HG03354 (cell line): ENCODE measurements at regions not wholly inside any gene's neighbourhood (a gene's known extent, or its start where the extent isn't known, plus 50 kb on each side); places are given as distances from the start of the nearest gene placed in this dataset.

Source experiments
- ATAC-seq: cut with Tn5 transposase; IDR thresholded peaks from one replicate; pipeline ENCODE4 v1.9.1; 2021; ENCODE audit warnings: mild to moderate bottlenecking; ENCODE audit not compliant: unreplicated experiment, poor library complexity, severe bottlenecking

DNA sequence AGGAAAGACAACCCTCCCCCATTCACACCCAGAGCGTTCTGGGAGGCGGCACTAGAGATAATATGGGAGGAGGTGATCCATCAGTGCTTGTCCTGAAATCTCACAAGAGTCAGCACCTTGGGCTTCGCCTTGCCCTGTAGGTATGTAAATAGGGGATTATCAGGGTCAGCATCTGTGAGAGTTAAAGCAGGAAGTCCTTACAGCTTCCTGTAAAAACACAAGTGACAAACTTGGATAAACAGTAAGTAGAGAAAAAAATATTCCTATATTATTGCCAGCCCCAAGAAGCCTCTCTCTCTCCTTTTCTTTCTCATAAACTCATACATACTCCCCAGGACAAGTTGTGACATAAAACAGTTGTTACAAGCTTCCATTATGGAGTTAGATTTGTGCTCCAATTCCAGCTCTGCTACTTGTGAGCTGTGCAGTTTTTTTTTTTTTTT lies 187.7 kb downstream of the MAF start:
- no peak for ATAC-seq

- no peak for ATAC-seq
Measured at GRCh38 chr16:79411805-79412204, 188.7 kb downstream of the MAF start.

DNA sequence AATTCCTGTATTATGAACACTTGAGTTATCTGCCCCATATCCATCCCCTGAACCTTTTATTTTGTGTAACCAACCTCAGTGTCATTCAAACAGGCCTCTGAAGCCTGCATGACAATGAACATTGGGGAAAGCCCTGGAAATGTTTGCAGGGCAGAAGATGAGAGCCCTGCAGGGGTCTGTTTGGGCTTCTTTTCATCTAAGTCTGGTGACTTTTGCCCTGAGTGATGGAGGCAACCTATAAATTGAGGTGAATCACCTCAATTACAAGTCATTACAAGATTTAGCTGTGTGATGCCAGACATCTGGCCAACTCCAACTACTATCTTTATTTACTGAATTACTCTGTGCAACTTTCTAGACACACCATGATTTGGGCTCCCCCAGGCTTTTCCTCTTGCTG lies 189.2 kb downstream of the MAF start:
- no peak for ATAC-seq

DNA sequence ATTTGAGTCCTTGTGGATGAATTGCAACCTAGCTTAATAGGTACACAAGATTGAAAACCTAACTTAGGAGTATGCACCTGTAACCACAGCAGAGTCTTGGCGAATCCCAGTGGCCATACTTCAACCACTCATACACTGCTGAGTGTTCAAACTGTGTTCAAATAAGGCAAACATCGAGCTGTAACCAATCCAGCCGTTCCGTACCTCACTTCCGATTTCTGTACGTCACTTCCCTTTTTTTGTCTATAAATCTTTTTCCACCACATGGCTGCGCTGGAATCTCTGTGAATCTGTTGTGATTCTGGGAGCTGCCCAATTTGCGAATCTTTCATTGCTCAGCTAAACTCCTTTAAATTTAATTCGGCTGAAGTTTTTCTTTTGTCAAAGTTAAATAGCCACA lies 190.6 kb downstream of the MAF start:
- no peak for ATAC-seq

- no peak for ATAC-seq
Measured at GRCh38 chr16:79408355-79408754, 192.2 kb downstream of the MAF start.

- no peak for ATAC-seq
Measured at GRCh38 chr16:79407461-79408135, 192.9 kb downstream of the MAF start.

- ATAC-seq: no peak
Measured at GRCh38 chr16:79407005-79407404, 193.5 kb downstream of the MAF start.

DNA sequence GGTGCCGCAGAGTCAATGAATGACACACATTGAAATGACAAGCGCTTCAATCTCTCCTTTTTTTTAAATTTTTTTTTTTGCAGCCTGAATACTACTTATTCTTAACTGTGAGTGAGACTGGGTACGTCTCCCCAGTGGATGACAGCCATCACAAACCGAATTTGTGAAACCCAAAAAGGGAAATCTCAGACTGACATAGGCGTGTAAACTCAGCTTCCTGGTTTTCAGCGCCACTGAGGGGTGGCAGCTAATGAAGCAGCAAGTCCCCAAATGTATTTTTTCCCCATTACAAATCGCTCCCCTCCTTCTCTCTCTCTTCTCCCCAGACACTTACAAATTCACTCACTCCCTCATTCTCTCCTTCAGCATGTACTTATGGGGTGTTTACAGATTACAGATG lies 196.0 kb downstream of the MAF start:
- ATAC-seq: no peak

DNA sequence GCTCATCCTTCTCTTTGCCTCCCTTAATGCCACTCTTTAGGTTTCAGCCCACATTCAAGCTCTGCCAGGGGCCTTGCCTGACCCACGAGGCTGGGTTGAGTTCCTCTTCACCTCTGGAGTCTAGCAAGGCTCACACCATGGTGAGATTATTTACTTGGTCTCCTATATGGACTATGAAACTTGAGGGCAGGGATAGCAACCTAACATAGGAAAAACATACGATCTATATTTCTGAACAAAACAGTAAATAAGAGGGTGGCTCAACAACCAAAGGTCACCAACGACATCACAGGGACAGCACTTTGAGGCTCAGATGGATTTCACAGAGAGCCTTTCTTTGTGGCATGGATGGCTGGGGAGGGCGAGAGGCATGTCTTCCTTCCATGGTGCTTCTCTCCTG lies 197.0 kb downstream of the MAF start:
- no peak for ATAC-seq

DNA sequence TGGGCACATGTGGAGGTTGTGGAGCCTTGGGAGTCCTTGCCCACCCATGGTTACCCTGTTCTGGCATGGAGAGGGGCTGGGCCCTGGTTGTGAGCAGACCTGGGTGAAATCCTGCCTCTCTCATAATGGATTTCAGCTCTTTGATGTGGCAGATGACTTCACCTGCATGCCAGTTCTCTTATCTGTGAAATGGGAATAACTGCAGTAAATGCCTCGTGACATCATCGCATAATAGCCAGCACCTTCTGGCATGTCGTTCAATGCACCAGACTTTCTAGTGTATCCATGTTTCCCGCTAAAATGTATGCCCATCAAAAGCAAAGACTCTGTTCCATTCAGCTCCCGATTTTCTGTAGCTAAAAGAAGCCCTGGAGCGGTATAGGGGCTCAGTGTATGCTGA lies 197.6 kb downstream of the MAF start:
- ATAC-seq: no peak

GRCh38 chr16:79402356-79402755 lies 198.2 kb downstream of the MAF start:
- no peak for ATAC-seq

DNA sequence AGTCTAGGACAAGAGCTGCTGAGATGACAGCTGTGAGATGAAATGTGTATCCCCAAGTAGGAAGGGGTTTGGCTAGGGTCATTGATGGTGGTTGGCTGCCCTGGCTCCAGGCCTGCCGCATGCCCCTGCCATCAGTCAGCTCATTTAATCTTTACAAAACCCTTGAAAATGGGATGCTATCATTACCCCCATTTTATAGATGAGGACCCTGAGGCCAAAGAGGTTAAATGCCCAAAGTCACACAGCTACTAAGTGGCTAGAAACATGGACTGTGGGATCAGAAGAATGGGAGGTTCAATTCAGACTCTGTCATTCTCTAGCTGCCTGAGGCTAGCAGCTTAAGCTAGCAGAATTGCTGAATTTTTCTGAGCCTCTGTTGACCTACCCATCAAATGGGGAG lies 198.8 kb downstream of the MAF start:
- ATAC-seq: no peak

GRCh38 chr16:79401157-79401556 lies 199.4 kb downstream of the MAF start:
- no peak for ATAC-seq

DNA sequence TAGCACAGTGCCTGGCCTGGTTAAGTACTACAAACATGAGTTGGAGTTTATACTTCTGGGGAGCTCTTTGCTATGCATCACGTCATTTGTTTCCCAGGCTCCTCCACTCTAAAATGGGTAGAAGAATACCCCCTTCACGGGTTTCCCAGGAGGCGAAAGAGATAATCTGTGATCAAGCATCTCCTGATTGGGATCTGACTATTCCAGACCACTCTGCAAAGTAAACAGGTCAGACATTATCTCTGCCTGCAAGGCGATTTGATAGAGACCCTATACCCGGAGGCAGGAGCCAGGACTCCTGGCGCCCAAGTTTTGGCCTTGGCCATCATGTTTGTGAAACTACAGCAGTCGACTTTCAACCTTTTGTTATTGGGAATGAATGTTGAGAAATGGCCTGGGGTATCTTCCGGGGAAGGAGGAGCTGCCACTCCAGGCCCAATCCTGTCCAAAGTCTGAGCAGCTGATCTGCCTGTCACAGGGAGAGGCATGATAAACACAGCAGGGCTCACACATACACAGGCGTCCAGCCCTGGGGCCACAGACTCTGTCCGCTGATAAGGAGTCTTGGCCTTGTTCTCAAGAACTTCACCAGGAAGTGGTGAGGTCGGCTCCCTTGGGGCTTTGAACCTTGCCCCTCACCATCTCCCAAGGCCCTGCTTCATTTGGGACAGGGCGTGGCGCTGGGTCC lies 199.9 kb downstream of the MAF start:
- no peak for ATAC-seq

DNA sequence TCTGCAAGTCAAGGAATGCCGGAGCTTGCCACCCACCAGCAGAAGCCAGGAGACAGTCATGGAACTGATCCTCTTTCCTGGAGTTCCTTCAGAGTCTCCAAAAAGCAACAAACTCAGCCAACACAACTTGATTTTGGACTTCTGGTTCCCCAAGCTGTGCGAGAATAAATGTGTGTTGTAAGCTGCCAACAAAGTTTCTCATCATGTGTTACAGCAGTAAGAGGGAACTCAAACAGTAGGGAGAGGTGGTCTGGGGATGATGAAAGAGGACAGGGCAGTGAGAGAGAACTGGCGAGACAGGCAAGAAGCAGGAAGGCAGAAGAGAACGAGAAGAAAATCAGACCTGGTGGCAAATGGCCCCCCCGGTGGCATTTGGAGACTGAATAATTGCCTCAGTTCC lies 204.9 kb downstream of the MAF start:
- ATAC-seq: no peak

DNA sequence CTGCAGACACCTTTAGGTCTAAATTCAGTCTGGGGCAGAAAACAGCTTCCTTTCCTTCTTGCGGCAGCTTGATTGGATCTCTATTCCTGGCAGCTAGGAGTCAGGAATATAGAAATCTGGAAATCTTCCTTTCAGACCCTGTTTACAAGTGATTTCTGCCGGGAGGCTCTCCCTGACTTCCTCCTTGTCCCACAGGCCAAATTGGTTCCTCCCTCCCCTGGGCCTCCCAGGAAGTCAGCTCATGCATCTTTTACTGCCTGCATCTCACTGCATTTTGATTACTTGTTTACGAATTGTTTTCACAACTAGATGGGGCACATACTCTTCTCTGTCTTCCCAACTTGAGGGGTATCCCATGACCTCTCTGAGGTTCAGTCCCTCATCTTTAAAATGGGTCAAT lies 206.3 kb downstream of the MAF start:
- no peak for ATAC-seq

DNA sequence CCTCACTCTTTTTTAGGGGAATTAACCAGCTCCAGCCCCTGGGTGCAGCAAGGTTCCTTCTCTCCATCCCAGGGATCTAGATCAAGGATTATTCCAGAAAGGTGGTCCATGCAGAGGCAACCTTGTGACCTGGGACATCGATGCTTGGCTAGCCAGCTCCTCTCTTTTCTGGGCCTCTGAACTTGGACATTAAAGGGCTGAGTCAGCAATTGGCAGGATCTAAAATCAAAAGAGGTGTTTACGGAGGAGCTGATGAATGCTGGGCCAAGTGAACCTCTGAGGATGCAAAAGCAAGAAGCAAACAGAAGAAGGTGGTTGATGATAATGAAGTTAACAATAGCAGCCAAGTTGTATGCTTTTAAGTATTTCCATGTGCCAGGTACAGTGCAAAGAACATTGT lies 207.0 kb downstream of the MAF start:
- no peak for ATAC-seq

GRCh38 chr16:79393127-79393526 lies 207.4 kb downstream of the MAF start:
- no peak for ATAC-seq

DNA sequence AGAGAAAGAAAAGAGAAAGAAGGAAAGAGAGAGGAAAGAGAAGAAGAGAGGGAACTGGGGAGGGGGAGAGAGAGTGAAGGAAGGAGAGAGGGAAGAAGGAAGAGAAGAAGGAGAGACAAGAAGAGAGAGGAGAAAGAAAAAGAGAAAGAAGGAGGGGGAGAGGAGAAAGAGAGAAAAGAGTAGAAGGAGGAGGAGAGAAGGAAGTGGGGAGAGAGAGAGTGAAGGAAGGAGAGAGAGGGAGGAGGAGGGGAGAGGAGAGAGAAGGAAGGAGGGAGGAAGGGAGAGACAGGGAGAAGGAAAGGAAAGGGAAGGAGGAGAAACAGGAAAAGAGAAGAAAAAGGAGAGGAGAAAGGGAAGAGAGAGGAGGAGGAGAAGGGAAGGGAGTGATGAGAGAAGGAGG lies 208.5 kb downstream of the MAF start:
- ATAC-seq: no peak

- ATAC-seq: no peak
Measured at GRCh38 chr16:79391395-79391794, 209.1 kb downstream of the MAF start.

DNA sequence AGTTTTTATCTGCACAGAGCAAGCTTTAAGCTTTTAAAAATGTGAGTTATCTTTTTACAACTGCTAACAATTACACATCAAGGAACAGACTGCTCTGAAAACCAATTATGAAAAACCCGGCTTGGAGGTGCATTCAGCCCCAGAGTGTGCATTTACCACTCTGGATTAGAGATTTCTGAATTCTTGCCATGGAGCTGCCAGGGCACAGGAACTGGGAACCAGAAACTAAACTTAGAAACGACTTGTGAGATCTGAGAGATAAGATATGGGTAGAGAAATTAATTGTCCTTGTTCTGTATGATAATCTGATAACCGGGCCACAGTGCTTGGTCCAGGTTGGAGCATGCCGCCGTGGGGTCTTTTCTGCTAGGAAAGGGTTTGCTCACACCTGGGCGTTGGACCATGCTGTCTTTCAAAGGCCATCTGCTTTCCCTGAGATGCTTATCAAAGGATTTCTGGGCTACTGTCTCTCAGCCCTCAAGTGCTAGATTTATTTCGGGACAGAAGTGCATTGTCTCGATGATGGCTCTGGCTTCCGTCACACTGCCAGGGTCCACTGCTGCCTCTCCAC lies 210.0 kb downstream of the MAF start:
- no peak for ATAC-seq
